ENCODE measurements at regions not wholly inside any gene's neighbourhood (a gene's known extent, or its start where the extent isn't known, plus 50 kb on each side); places are given as distances from the start of the nearest gene placed in this dataset.

GRCh38 chr5:121152411-121152810, 688.3 kb downstream of the PRR16 start:
- no peak for TF ChIP-seq CTCF (IDR thresholded peaks at IDR 0.05)
- no peak for TF ChIP-seq POLR2A (IDR thresholded peaks at IDR 0.05)
